GM06990 (cell line): ENCODE measurements at regions not wholly inside any gene's neighbourhood (a gene's known extent, or its start where the extent isn't known, plus 50 kb on each side); places are given as distances from the start of the nearest gene placed in this dataset.
"Not testable (repeated sequence)": the region's sequence is repeated elsewhere in the genome, so short reads cannot be mapped to it uniquely, and the experiment has no call there.

Experiments used
- DNase-seq: peaks from one replicate; pipeline ENCODE4 v3.0.0-alpha.2; 2011; ENCODE audit not compliant: insufficient read length; ENCODE audit errors: extremely low read depth
- H3K27me3 ChIP-seq: replicated peaks from 2 replicates; pipeline ENCODE4 v1.6.0; 2011; ENCODE audit warnings: low read length; ENCODE audit not compliant: control insufficient read depth, insufficient read depth
- H3K36me3 ChIP-seq: 2 replicates; pipeline ENCODE4 v1.5.1; 2011; ENCODE audit warnings: low read length; ENCODE audit not compliant: control insufficient read depth, insufficient read depth
- H3K4me3 ChIP-seq: replicated peaks from 2 replicates; pipeline ENCODE4 v1.5.1; 2011; ENCODE audit warnings: low read depth, mild to moderate bottlenecking, control low read depth, low read length
- TF ChIP-seq, protein P1 (sequence below): IDR thresholded peaks from 2 replicates; pipeline ENCODE4 v1.5.1; 2011; ENCODE audit warnings: low read length, control low read depth, mild to moderate bottlenecking, inconsistent platforms; ENCODE audit not compliant: insufficient read depth, poor library complexity, severe bottlenecking

GRCh38 chr1:67611846-67612245 lies 73.2 kb upstream of the GADD45A start:
- no peaks in the 10 kb centered on the region for H3K36me3 ChIP-seq
- no peak for DNase-seq
- H3K27me3 ChIP-seq = no peaks in the 10 kb centered on the region; the same call in 1 of the 2 replicates
- TF ChIP-seq, protein P1, sequence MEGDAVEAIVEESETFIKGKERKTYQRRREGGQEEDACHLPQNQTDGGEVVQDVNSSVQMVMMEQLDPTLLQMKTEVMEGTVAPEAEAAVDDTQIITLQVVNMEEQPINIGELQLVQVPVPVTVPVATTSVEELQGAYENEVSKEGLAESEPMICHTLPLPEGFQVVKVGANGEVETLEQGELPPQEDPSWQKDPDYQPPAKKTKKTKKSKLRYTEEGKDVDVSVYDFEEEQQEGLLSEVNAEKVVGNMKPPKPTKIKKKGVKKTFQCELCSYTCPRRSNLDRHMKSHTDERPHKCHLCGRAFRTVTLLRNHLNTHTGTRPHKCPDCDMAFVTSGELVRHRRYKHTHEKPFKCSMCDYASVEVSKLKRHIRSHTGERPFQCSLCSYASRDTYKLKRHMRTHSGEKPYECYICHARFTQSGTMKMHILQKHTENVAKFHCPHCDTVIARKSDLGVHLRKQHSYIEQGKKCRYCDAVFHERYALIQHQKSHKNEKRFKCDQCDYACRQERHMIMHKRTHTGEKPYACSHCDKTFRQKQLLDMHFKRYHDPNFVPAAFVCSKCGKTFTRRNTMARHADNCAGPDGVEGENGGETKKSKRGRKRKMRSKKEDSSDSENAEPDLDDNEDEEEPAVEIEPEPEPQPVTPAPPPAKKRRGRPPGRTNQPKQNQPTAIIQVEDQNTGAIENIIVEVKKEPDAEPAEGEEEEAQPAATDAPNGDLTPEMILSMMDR = no peak
- no peak overlapping the region for H3K4me3 ChIP-seq

GRCh38 chr1:67612788-67613241 lies 72.2 kb upstream of the GADD45A start:
- TF ChIP-seq, protein P1 = no peak
- no peaks in the 10 kb centered on the region; the same call in 1 of the 2 replicates for H3K27me3 ChIP-seq
- H3K36me3 ChIP-seq = no peaks in the 10 kb centered on the region
- no peak overlapping the region for H3K4me3 ChIP-seq
- DNase-seq = no peak

- H3K27me3 ChIP-seq, H3K4me3 ChIP-seq, H3K36me3 ChIP-seq, DNase-seq: not testable (repeated sequence)
These were observed 71.5 kb upstream of the GADD45A start for GRCh38 chr1:67613479-67613878.

DNA sequence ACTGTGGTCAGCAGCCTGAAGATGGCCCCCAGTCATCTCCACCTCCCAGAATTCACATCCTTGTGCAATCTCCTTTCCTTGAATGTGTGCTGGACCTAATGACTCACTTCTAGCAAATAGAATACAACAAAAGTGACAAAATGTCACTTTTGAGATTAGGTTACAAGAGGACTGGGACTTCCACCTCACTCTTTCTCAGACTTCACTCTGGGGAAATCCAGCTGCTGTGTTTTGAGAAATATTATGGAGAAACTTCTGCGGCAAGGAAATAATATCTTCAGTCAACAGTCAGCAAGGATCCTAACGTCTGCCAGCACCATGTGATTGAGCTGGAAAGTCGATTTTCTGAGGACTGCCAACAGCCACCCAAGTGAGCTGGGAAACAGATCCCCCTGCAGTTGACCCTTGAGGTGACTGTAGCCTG lies 70.5 kb upstream of the GADD45A start:
- Histone ChIP-seq H3K27me3 (no peaks in the 10 kb centered on the region; the same call in 1 of the 2 replicates), H3K4me3 (no peak overlapping the region), H3K36me3 (no peaks in the 10 kb centered on the region)
- TF ChIP-seq, protein P1 = no peak
- DNase-seq = no peak

DNA sequence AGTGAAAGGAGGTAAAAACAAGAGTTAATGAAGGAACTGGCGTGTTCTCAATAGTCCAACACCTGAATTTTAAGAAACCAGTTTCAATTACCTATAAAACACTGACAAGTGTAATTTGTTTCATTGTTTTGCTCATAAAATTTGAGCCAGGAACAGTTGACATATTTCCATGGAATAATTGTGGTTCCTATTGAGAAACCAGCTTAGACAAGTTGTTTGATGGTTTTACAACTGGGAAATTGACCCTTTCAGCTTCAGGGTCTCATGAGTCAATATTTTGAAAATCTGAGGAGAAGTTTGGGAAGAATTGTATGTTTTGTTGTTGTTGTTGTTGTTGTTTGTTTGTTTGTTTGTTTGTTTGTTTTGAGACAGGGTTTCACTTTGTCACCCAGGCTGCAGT lies 69.1 kb upstream of the GADD45A start:
- Histone ChIP-seq H3K36me3 (no peaks in the 10 kb centered on the region), H3K4me3 (no peak overlapping the region), H3K27me3 (no peaks in the 10 kb centered on the region)
- no peak for DNase-seq
- TF ChIP-seq, protein P1 = no peak

DNA sequence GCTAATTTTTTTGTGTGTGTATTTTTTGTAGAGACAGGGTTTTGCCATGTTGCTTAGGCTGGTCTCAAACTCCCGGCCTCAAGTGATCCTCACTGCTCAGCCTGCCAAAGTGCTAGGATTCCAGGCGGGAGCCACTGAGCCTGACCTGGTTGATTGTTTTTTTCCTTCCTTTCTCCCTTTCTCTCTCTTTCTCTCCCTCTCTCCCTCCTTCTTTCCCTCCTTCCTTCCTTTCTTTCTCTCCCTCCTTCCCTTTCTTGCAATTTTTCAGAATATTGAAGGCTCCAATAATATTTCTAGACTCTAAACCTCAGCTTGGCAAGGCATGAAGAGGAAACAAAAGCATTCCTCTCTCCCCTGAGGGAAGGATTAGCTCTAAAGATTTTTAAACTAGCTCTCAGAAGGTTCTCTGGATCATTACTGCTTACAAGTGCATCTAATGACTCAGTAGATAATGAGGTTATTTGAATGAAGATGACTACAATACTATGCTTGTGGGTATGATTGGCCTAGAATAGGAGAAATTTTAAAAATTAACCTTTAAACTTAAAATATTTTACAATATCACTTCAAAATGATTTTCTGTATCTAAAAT lies 68.5 kb upstream of the GADD45A start:
- Histone ChIP-seq H3K4me3 (no peak overlapping the region), H3K27me3 (no peaks in the 10 kb centered on the region), H3K36me3 (no peaks in the 10 kb centered on the region)
- TF ChIP-seq, protein P1 = no peak
- no peak for DNase-seq
